ENCODE measurements at regions not wholly inside any gene's neighbourhood (a gene's known extent, or its start where the extent isn't known, plus 50 kb on each side); places are given as distances from the start of the nearest gene placed in this dataset.

DNA sequence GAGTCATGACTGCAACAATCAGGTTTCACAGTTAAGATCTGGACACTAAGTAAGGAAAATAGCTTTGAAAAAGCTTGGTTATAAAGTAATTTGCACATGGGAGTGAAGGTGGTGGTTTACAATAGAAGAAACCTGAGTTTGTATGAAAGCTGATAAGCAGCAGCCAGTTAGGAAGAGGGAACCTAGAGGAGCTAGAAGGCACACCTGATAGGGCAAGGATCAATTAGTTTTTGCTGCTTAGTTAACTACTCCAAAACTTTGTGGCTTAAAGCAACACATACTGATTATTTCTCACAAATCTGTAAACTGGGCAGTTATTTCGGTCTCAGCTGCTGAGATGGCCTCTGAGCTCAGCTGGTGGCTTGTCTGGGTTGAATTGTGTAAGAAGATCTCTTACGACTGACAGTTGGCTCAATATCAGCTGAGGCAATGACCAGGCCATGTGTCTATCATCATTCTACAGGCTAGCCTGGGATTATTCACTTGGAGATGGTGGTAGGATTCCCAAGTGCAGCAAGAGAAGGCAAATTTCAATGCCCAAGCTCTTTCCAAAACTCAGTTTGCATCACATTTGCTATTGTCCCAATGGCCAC is 255.0 kb upstream of the PITX2 start:
- no peak for DNase-seq (ENCODE audit: extremely low spot score)
- ChIA-PET POLR2A (no interaction called here), CTCF (no interaction called here)
- TF ChIP-seq, protein P1, sequence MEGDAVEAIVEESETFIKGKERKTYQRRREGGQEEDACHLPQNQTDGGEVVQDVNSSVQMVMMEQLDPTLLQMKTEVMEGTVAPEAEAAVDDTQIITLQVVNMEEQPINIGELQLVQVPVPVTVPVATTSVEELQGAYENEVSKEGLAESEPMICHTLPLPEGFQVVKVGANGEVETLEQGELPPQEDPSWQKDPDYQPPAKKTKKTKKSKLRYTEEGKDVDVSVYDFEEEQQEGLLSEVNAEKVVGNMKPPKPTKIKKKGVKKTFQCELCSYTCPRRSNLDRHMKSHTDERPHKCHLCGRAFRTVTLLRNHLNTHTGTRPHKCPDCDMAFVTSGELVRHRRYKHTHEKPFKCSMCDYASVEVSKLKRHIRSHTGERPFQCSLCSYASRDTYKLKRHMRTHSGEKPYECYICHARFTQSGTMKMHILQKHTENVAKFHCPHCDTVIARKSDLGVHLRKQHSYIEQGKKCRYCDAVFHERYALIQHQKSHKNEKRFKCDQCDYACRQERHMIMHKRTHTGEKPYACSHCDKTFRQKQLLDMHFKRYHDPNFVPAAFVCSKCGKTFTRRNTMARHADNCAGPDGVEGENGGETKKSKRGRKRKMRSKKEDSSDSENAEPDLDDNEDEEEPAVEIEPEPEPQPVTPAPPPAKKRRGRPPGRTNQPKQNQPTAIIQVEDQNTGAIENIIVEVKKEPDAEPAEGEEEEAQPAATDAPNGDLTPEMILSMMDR (IDR thresholded peaks at IDR 0.05; ENCODE audit: control extremely low read depth, extremely low read depth, low read depth, missing control alignments), result no peak

DNA sequence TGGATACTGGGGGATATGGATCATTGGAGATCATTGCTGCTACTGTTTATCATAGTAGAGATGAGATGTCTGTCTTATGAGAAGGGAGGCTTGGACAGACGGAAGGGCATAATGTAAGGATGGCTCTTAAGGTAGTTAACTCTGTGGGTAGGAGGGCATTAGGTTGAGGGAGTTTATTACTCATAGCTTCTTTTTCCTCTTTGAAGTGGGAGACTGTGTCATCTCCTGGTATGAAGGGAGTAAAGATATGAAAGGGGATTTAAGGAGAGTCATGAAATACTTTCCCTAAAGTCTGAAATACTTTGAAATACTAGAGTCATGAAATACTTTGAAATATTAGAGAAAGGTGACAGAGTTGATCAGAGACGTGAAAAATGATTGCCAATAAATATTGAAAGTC is 255.5 kb upstream of the PITX2 start:
- ChIA-PET CTCF (interaction anchor here (1.6 kb wide), 1 partner anchor 81 kb away, joined by 3 read pairs; no protein-coding TSS in a partner anchor), POLR2A (no interaction called here)
- TF ChIP-seq, protein P1 (IDR thresholded peaks at IDR 0.05; ENCODE audit: control extremely low read depth, extremely low read depth, low read depth, missing control alignments), result no peak
- no peak for DNase-seq (ENCODE audit: extremely low spot score)

DNA sequence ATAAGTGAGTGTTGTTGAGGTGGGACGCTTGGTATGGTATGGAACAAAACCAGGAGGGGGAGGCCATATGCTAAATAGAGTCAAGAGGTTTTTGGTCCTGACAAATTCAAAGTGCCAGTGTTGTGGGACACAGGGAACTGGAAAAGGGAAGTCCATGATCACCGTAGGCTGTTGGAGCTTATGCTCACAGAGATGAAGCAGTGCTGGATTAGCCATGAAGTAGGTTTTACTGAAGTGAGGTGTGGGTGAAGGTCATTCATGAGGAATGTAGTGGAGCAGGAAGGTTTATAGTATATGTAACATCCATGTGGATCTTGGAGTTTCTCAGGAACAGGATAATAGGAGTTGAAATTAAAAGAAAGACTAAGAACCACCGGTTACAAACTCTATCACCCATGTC is 256.1 kb upstream of the PITX2 start:
- ChIA-PET CTCF (interaction anchor here (1.6 kb wide), 1 partner anchor 80 kb away, joined by 3 read pairs; no protein-coding TSS in a partner anchor), POLR2A (no interaction called here)
- no peak for DNase-seq (ENCODE audit: extremely low spot score)
- TF ChIP-seq, protein P1 (IDR thresholded peaks at IDR 0.05; ENCODE audit: control extremely low read depth, extremely low read depth, low read depth, missing control alignments), result no peak

DNA sequence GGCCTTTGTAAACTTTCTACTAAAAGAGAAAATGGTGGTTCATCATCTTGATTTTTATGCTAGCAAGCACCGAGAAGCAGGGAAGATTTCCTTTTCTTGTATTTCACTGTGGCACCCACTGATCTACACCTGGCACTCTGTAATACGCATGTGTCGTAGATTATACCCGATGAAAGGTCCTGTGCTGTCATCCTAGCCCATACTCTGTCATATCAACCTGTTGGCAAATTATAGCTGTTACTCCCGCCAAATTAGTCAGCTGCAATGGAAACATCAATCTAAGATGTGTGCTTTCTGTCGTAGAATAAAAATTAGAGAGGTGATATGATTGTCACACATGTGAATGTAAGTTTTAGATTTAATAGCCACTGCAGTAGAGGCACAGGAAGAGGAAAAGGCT is 263.4 kb upstream of the PITX2 start:
- CTCF ChIA-PET, result no interaction called here
- TF ChIP-seq, protein P1 (IDR thresholded peaks at IDR 0.05; ENCODE audit: control extremely low read depth, extremely low read depth, low read depth, missing control alignments), result no peak
- no peak for DNase-seq (ENCODE audit: extremely low spot score)
- POLR2A ChIA-PET, result no interaction called here

DNA sequence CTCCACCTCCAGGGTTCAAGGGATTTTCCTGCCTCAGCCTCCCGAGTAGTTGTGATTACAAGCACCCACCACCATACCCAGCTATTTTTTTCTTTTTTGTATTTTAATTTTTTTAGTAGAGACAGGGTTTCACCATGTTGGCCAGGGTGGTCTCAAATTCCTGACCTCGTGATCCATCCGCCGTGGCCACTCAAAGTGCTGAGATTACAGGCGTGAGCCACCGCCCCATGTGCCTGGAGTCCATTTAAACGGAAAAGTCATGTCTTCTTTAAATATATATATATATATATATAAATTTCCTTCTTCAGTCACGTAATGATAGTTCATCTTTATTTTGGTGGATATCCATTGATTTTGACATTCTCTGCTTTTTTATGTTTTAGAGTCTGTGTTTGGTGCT is 264.0 kb upstream of the PITX2 start:
- ChIA-PET CTCF (no interaction called here), POLR2A (no interaction called here)
- DNase-seq (ENCODE audit: extremely low spot score), result no peak

DNA sequence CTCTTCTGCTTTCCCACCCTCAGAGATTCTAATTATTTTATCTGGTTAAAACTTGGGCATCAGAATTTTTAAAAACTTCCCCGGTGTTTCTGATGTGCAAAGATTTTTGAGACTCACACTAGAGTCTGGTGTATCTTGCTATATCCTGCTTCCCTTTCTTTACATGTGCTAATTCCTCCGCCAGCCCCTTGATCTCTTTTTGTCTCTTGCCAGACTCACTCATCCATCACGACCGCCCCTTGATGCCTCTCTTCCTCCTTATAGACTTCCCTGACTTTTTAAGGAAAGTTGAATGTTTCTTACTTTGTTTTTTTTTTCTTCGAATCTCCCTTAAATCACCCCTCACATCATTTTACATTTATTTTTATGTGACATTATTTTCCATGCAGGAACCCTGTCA is 274.9 kb upstream of the PITX2 start:
- CTCF ChIA-PET, result no interaction called here
- TF ChIP-seq, protein P1 (IDR thresholded peaks at IDR 0.05; ENCODE audit: control extremely low read depth, extremely low read depth, low read depth, missing control alignments), result no peak
- no peak for DNase-seq (ENCODE audit: extremely low spot score)
- POLR2A ChIA-PET, result no interaction called here

More for the DNA sequence above, 264.0 kb upstream of the PITX2 start:
- TF ChIP-seq, protein P1 (IDR thresholded peaks at IDR 0.05; ENCODE audit: control extremely low read depth, extremely low read depth, low read depth, missing control alignments), result no peak
